Central memory CD8-positive, alpha-beta T cell (primary cell): ENCODE measurements at regions not wholly inside any gene's neighbourhood (a gene's known extent, or its start where the extent isn't known, plus 50 kb on each side); places are given as distances from the start of the nearest gene placed in this dataset.

ENCODE experiments used
- ATAC-seq: fragments of 150-1000 bp; cut with Tn5 transposase; replicated peaks from 2 replicates; pipeline ENCODE4 v1.10.0; 2022; ENCODE audit warnings: mild to moderate bottlenecking, moderate FRiP score, moderate number of reproducible peaks; ENCODE audit not compliant: poor library complexity, severe bottlenecking; ENCODE audit errors: extremely low read depth
- DNase-seq, 2 donors: peaks; one replicate each; pipeline ENCODE4 v3.0.0; 2021; ENCODE audit warnings: low spot score in 2 of 2
- H3K27ac Mint-ChIP-seq: one replicate; pipeline ENCODE4 v1.8.0; 2022; ENCODE audit warnings: low read depth, mild to moderate bottlenecking, moderate library complexity, mixed read lengths
- H3K27me3 Mint-ChIP-seq: one replicate; pipeline ENCODE4 v1.8.0; 2022; ENCODE audit warnings: mixed read lengths
- H3K36me3 Mint-ChIP-seq: one replicate; pipeline ENCODE4 v1.8.0; 2022; ENCODE audit warnings: mild to moderate bottlenecking, moderate library complexity, mixed read lengths; ENCODE audit not compliant: insufficient read depth
- H3K4me1 Mint-ChIP-seq: one replicate; pipeline ENCODE4 v1.8.0; 2022; ENCODE audit warnings: mixed read lengths
- H3K4me3 Mint-ChIP-seq: one replicate; pipeline ENCODE4 v1.8.0; 2022; ENCODE audit warnings: mild to moderate bottlenecking, moderate library complexity, mixed read lengths
- H3K9me3 Mint-ChIP-seq: one replicate; pipeline ENCODE4 v1.8.0; 2022; ENCODE audit warnings: mixed read lengths

GRCh38 chr20:48544402-48545339 is 283.1 kb downstream of the PREX1 start:
- no peak for DNase-seq
- H3K9me3 Mint-ChIP-seq = no peaks in the 10 kb centered on the region
- no peak overlapping the region for H3K27ac Mint-ChIP-seq
- H3K27me3 Mint-ChIP-seq = peaks cover 79% of the 10 kb centered on the region
- H3K4me3 Mint-ChIP-seq = no peak overlapping the region
- no peaks in the 10 kb centered on the region for H3K4me1 Mint-ChIP-seq
- ATAC-seq = no peak
- H3K36me3 Mint-ChIP-seq = peaks cover 3% of the 10 kb centered on the region

DNA sequence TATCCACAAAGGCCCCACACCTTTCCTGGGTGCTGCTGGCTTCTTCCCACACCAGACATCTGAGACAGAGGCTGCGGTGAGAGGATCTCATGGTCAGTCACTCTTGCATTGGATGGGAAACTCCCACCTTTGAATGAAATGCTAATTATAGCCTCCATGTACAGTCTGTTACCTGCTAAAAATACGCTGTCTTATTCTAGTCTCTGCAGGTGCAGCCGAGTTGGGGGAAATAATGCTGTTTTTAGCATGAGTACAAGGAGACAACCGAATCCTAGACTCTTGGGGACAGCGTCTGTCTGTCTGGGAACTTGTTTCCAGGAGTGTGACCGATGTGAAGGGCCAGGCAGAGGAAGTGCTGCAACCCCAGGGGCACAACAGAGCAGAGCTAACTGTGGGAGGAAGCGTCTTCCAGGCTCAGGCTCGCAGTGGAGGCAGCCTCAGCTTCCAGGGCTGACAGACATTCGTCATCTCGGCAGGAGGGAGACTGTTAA is 286.2 kb downstream of the PREX1 start:
- Mint-ChIP-seq H3K4me3 (no peak overlapping the region), H3K9me3 (no peaks in the 10 kb centered on the region), H3K27ac (no peak overlapping the region), H3K27me3 (peaks cover 73% of the 10 kb centered on the region), H3K36me3 (peaks cover 3% of the 10 kb centered on the region), H3K4me1 (no peaks in the 10 kb centered on the region)
- no peak for ATAC-seq
- no peak for DNase-seq

- Mint-ChIP-seq H3K36me3 (peaks cover 2% of the 10 kb centered on the region), H3K27me3 (peaks cover 59% of the 10 kb centered on the region), H3K4me3 (no peak overlapping the region), H3K27ac (no peak overlapping the region), H3K9me3 (no peaks in the 10 kb centered on the region), H3K4me1 (no peaks in the 10 kb centered on the region)
- ATAC-seq = no peak
- DNase-seq = no peak
These were observed 288.9 kb downstream of the PREX1 start for GRCh38 chr20:48538856-48539255.

DNA sequence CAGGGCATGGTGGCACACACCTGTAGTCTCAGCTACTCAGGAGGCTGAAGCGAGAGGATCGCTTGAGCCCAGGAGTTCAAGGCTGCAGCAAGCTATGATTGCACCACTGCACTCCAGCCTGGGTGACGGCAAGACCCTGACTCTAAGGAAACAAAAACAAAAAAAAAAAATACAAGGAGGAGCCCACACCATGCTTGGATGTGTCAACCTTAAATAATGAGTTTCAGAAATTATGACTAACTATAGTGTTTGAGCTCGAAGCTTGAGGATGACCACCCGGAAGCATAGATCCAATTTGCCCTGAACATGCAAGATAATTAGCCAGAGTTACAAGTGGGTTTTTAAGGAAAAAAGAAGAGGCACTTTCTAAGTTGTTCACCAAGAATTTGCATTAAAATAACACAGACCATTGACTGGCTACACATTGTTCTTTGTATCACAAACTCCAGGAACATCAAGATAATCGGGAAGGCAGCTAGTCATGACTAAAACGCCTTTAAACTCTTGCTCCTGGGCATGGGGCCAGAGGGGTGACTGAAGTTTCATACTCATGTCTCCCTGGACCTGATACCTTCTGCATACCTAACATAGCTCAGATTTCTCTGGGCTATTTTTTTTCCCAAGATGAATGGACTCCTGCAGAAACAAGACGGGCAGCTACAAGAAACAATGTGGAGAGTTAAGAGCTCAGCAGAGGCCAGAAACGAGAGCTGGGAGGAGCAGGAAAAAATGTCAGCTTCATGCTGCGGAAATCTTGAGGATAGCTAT is 289.6 kb downstream of the PREX1 start:
- ATAC-seq (no peak), DNase-seq (no peak)
- Mint-ChIP-seq H3K4me3 (no peak overlapping the region), H3K36me3 (no peaks in the 10 kb centered on the region), H3K27me3 (peaks cover 59% of the 10 kb centered on the region), H3K4me1 (no peaks in the 10 kb centered on the region), H3K27ac (no peak overlapping the region), H3K9me3 (no peaks in the 10 kb centered on the region)

DNA sequence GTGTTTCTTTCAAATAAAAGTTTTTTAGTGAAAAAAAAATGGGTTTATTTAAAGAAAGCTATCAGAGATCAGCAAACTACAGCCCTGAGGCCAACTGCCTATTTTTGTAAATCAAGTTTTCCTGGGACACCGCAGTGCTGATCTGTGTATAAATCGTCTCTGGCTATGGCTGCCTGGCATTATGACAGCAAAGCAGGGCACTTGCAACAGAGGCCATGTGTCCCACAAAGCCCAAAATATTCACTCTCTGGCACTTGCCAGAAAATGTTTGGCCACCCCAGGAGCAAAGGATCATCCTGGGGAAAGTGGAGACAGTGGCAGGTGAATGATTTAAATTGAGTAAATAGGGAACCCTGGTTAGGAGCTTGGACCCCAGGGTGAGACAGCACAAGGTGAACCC is 291.6 kb downstream of the PREX1 start:
- DNase-seq = no peak
- ATAC-seq = no peak
- Mint-ChIP-seq H3K4me3 (no peak overlapping the region), H3K4me1 (no peaks in the 10 kb centered on the region), H3K27ac (no peak overlapping the region), H3K36me3 (no peaks in the 10 kb centered on the region), H3K27me3 (peaks cover 54% of the 10 kb centered on the region), H3K9me3 (no peaks in the 10 kb centered on the region)

- Mint-ChIP-seq H3K36me3 (no peaks in the 10 kb centered on the region), H3K9me3 (no peaks in the 10 kb centered on the region), H3K4me3 (no peak overlapping the region), H3K27ac (no peak overlapping the region), H3K27me3 (peaks cover 54% of the 10 kb centered on the region), H3K4me1 (no peaks in the 10 kb centered on the region)
- ATAC-seq = no peak
- DNase-seq = no peak
These were observed 292.2 kb downstream of the PREX1 start for GRCh38 chr20:48535556-48535955.

DNA sequence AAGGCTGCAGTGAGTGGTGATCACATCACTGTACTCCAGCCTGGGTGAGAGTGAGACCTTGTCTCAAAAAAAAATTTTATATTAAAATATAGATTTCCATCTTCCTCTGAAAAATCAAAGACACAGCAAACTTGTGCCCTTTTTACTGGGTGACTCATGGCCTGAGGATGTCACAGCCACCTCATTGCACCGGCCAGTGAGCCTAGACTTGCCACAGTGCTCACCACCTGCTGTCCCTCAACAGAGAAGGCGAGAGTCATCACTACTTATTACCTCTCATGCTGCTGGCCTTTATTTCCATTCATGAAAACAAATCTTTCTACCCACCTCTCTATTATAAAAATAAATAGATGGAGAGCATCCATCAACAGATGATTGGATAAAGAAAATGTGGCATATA is 295.8 kb downstream of the PREX1 start:
- DNase-seq (no peak), ATAC-seq (no peak)
- Mint-ChIP-seq H3K27ac (no peak overlapping the region), H3K4me3 (no peak overlapping the region), H3K9me3 (no peaks in the 10 kb centered on the region), H3K4me1 (no peaks in the 10 kb centered on the region), H3K36me3 (no peaks in the 10 kb centered on the region), H3K27me3 (peaks cover 63% of the 10 kb centered on the region)

DNA sequence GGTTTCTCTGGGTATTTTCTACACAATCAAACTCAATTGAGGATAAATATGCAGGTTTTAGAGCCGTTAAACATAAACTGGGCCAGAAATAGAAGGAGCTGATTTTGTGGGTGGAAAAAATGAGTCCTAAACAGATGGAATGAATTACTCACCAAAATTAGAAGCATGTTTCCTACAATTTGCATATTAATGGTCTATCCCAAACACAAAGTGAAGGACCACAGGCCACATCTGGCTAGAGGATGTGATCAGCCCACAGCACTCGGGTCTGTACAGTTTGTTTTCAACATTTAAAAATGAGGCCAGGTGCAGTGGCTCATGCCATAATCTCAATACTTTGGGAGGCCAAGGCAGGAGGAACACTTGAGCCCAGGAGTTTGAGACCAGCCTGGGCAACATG is 296.3 kb downstream of the PREX1 start:
- ATAC-seq (no peak), DNase-seq (no peak)
- no peaks in the 10 kb centered on the region for H3K9me3 Mint-ChIP-seq
- H3K27ac Mint-ChIP-seq = no peak overlapping the region
- H3K36me3 Mint-ChIP-seq = no peaks in the 10 kb centered on the region
- H3K27me3 Mint-ChIP-seq = peaks cover 68% of the 10 kb centered on the region
- H3K4me1 Mint-ChIP-seq = no peaks in the 10 kb centered on the region
- H3K4me3 Mint-ChIP-seq = no peak overlapping the region

DNA sequence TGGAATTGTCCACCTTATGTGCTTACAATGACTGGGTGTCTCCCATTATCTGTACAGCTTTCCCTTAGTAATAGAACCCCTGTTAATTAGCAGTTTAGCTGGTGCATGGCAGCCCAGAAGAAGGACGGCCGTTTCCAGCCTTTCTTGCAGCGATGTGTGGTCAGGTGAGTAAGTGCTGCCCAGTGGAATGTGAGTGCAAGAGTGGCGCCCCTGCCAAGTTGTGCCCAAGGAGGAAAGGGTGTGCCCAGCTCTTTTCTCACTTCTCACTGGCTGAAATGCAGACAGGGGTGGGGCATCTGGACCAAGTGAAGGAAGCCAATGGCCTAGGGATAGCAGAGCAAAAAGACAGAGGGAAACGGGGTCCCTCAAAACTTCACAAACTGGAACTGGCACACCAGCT is 296.8 kb downstream of the PREX1 start:
- Mint-ChIP-seq H3K27ac (no peak overlapping the region), H3K4me1 (no peaks in the 10 kb centered on the region), H3K4me3 (no peak overlapping the region), H3K9me3 (no peaks in the 10 kb centered on the region), H3K36me3 (no peaks in the 10 kb centered on the region), H3K27me3 (peaks cover 74% of the 10 kb centered on the region)
- DNase-seq (no peak), ATAC-seq (no peak)

- no peak for DNase-seq
- no peak overlapping the region for H3K4me3 Mint-ChIP-seq
- ATAC-seq = no peak
- peaks cover 76% of the 10 kb centered on the region for H3K27me3 Mint-ChIP-seq
- H3K9me3 Mint-ChIP-seq = no peaks in the 10 kb centered on the region
- no peaks in the 10 kb centered on the region for H3K4me1 Mint-ChIP-seq
- no peaks in the 10 kb centered on the region for H3K36me3 Mint-ChIP-seq
- H3K27ac Mint-ChIP-seq = no peak overlapping the region
These were observed 299.5 kb downstream of the PREX1 start for GRCh38 chr20:48528346-48528745.

DNA sequence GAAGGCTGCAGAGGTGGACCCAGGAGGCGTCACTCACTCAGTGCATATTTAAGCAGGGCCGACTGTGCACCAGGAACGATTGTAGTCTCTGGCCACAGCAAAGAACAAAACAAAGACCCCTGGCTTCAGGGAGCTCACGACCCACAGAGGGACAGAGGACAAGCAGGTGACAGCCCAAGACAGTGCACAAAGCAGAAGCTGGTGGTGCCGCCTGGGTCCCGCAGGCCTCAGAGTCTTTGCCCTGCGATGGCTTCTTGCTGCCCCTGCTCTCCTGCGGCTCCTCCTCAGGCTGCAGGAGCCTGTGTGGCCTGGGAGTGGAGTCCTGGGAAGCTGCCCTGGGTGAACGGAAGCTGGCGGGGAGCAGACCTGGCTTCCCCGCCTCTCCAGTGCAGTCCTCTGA is 300.0 kb downstream of the PREX1 start:
- peaks cover 5% of the 10 kb centered on the region for H3K9me3 Mint-ChIP-seq
- H3K27ac Mint-ChIP-seq = no peak overlapping the region
- ATAC-seq (no peak), DNase-seq (no peak)
- no peaks in the 10 kb centered on the region for H3K4me1 Mint-ChIP-seq
- H3K36me3 Mint-ChIP-seq = no peaks in the 10 kb centered on the region
- peaks cover 76% of the 10 kb centered on the region for H3K27me3 Mint-ChIP-seq
- H3K4me3 Mint-ChIP-seq = no peak overlapping the region

DNA sequence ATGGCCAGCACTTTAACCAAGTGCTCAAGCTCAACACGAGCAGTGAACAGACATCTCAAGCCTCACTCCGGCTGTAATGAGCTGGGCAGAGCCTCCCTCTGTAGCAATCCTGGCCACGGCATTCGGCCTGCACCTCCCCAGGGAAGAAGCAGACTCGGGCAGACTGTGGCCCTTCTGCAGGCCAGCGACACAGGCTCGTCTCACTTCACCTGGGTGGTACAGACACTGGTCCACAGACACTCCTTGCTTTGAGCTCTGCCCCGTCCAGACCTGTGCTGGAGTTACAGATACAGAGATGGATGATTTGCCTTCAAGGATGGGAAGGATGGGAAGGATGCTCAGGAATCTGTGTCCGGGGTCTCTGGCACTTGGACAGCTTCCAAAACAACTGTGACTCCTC is 300.9 kb downstream of the PREX1 start:
- Mint-ChIP-seq H3K9me3 (peaks cover 5% of the 10 kb centered on the region), H3K36me3 (no peaks in the 10 kb centered on the region), H3K27ac (no peak overlapping the region), H3K27me3 (peaks cover 74% of the 10 kb centered on the region), H3K4me1 (no peaks in the 10 kb centered on the region), H3K4me3 (no peak overlapping the region)
- ATAC-seq (no peak), DNase-seq (no peak)

- H3K9me3 Mint-ChIP-seq = peaks cover 5% of the 10 kb centered on the region
- H3K27ac Mint-ChIP-seq = no peak overlapping the region
- H3K27me3 Mint-ChIP-seq = peaks cover 66% of the 10 kb centered on the region
- no peak for DNase-seq
- ATAC-seq = no peak
- H3K4me1 Mint-ChIP-seq = no peaks in the 10 kb centered on the region
- no peaks in the 10 kb centered on the region for H3K36me3 Mint-ChIP-seq
- H3K4me3 Mint-ChIP-seq = no peak overlapping the region
These were observed 302.4 kb downstream of the PREX1 start for GRCh38 chr20:48525400-48525799.
